GM19372 (cell line): ENCODE measurements at regions not wholly inside any gene's neighbourhood (a gene's known extent, or its start where the extent isn't known, plus 50 kb on each side); places are given as distances from the start of the nearest gene placed in this dataset.
A peak's percentile ranks its signal among the peaks of the same experiment; 100 is the strongest.
"Not testable (repeated sequence)": the region's sequence is repeated elsewhere in the genome, so short reads cannot be mapped to it uniquely, and the experiment has no call there.

Experiments
- ATAC-seq: cut with Tn5 transposase; IDR thresholded peaks from one replicate; pipeline ENCODE4 v1.9.1; 2021; ENCODE audit warnings: mild to moderate bottlenecking, low read depth, moderate library complexity; ENCODE audit not compliant: unreplicated experiment

DNA sequence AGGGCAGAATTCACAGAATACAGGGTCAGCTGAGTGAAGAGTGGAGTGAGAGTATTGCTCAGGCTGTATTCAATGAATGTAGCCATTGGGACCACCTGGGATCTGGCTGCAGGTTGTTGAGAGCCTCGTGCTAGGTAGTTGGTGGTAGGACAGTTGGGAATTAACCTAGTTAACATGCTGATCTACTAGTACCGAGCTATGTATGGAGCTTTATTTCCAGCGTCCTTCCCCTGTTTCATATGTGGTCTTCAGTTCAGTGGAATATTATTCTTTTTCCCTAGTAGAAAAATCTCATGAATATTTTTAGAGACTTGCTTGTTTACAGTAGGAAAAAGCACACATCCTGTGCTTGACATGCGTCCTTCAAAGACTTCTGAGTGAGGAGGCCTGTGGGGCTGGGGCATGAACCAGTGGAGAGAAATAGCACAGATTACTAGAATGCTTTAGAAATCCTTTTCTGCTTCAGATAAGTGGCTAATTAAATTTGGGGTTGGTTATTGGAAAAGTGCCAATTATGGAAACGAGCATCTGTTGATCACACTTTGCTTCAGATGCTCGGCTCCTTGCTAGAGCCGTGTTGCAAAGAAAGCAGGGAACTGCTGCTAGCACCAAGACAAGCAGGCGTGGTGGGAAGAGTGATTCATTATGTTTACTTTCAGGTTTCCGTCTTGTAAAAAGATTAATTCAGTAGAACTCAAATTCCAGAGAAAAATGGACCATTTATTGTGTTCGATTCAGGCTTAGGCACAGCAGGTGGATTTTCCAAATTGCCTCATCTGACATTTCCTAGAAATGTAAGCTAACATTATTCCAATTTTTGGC is 53.6 kb downstream of the ARF6 start:
- no peak for ATAC-seq

DNA sequence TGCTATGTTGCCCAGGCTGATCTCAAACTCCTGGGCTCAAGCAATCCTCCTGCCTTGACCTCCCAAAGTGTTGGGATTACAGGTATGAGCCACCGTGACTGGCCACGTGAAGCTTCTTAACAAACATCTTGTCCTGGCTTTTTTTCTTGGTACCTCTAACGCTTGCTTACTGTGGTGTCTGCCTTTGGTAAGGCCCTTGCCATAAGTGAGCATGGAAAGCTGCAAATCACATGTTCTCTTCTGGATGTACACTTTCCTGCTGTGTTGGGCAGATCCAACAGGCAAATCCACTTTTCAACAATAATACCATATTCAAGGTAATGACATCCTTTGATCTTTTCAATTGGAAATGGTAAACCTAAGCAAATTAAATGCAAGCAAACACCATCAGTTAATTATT is 54.6 kb downstream of the ARF6 start:
- ATAC-seq = no peak

DNA sequence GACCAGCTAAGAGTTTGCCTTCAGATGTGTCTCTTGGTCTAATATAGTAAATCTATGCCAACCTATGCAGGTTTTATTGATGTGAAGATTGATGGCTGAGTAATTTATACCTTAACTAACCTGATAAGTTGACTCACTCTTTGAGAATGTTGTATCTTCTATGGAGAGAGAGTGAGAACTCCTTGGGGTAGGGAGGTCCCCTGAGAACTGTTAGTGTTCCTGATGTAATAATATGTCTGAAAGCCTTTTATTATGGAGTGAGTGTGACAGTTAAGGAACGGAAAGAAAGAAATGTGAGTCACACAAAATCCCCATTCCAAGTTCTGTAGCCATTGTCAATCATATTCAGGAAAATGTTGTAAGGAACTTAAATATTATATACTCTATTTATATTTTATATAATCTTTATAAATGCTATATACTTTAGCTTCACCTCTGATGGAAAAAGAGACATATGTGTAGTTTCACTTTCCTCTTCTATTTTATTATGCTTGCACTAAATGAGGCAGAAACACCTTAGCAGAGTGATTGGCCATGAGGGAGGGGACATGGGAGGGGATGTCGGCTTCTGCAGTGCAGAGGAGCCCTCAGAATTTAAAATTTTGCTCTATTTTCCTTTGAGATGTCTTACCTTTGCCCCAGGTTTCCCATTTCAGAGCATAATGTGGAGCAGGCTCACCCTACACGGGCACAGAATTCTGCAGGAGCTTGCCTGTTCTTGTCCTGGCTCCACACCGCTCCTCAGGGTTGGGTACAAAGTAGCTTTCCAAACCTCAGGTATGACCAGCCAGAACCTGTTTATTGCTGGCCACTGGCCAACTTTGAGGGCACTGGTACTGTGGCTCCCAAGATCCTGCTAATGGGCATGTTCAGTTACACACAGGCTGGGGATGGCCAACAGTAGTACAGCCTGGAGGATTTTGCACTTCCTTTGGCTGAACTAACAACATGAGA is 57.7 kb downstream of the ARF6 start:
- no peak for ATAC-seq

DNA sequence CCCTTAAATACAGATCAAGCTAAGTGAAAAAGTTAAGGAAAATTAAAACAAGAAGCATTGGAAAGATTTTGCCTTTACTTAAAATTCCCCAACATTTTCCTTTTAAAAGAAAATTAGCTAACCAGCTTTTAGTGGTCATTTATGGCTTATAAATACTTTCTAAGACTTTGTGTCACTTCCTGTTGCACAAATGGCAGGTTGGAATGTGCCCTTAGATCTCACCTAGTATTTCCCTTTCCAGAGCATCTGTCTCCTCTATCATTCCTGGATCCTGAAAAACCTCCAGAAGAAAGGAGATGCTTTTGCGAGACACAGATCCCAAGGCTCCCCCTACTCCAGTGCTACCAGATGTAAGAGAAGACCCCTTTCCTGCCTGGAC is 58.3 kb downstream of the ARF6 start:
- no peak for ATAC-seq

DNA sequence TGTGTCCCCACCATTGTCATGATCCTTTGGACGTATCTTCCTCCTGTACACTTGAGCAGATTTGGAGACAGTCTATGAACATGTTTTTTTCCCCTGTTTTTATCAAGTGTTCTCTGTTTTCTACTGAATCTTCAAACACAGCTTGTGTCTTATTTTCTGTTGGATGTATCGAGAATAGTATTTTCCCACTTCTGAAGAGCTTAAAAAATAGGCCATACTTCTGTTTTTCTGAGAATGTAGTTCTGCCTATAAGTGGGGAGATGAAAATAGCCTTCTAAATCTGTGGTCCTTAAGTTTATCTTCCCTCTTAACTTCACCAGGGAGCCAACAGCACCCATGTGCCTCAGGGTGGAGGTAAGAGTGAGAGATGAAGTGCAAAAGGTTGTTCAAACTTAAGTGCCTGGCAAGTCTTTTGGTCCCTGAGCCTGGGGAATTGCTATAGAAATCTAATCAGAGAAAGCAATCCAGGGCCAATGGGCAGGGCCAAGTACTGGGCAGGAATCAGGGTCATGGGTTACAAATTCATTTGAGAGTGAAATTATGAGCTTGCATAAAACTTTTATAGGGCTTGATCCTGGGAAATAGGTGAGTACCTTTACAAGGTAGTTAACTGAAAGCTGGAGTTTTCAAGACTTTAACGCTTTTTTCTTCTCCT is 58.9 kb downstream of the ARF6 start:
- ATAC-seq = no peak

DNA sequence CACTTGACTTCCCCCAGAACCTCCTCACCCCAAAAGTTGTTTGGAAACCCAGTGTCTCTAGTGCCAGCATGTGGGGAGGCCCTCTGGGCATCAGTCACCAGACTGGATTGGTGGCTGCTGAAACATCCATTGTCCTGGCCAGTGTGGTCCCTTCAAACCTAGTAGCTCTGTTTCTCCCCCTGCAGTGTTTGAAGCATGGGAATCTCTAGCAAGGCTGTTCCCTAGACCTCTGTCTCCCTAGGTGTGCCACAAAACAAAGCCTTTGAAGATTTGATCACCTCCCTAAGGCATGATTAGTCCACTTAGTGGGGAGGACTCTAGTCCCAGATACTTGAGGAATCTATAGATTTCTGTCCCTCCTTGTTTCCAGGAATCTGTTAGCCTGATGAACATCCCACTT is 60.3 kb downstream of the ARF6 start:
- no peak for ATAC-seq

DNA sequence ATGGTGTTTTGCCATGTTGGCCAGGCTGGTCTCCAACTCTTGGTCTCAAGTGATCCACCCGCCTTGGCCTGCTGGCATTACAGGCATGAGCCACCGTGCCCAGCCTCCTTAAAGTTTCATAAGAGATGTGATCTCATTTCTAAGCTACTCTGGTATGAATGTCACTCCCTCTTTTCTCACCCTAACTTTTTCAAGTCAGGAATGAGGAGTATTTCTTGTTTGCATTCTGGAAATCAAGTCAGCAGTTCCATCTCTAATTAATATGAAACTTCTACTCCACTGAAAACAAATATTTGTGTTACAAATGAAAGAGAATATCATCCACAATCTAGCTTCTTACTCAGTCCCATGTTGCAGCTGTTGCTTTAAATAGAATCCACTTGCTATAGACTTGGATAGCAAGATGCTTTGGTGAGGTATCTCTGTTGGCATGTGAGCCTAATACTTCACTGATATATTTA is 61.3 kb downstream of the ARF6 start:
- no peak for ATAC-seq

DNA sequence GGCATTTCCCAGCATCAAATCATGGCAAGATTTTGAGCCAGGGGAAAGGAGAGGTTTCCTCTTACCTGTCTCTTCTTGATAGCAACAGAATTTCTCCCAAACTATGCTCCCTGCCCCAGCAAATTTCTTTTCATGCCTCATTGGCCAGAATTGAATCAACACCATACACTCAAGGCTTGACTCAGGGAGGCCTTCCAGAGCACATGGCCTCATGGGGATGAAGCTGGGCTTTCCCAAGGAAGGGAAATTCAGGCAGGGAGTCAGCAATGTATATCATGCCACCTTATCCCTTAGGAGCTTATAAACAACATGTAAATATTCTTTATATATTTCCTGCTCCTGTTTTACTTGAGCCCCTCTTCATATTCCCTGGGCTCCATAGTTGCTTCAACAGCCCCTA is 62.1 kb downstream of the ARF6 start:
- no peak for ATAC-seq

DNA sequence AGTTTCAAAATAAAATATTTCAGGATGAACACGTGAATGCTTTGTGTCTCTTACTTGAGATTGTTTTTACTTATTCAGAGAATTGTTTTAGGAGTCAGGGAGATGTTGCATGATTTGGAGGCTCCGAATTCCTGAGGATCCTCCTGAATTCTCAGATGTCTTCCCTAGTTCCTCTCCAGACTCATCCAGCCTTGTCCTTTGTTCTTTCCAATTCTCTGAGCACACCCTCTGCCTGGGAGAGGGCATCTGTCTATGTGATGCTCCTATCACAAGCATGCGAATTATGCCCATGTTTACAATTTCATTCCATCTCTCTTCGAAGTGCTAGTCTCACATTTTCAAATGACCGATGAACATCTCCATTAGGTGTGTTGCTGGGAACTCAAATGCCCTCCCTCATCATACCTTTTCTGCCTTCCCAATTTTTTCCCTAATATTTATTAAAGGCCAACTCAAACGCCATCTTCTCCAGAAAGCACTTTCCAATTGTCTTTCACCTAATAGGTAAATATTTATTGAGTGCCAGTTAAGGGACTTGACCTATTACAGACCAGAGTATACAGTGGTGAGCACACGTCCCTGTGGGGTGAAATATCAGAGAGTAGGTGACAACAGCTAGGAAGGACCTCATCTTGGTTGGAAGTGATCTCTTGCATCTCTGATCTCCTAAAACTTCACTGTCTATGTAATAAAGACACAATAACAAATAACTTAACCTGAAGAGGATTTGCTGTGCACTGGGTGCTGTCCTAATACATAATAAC is 64.4 kb downstream of the ARF6 start:
- ATAC-seq = no peak

DNA sequence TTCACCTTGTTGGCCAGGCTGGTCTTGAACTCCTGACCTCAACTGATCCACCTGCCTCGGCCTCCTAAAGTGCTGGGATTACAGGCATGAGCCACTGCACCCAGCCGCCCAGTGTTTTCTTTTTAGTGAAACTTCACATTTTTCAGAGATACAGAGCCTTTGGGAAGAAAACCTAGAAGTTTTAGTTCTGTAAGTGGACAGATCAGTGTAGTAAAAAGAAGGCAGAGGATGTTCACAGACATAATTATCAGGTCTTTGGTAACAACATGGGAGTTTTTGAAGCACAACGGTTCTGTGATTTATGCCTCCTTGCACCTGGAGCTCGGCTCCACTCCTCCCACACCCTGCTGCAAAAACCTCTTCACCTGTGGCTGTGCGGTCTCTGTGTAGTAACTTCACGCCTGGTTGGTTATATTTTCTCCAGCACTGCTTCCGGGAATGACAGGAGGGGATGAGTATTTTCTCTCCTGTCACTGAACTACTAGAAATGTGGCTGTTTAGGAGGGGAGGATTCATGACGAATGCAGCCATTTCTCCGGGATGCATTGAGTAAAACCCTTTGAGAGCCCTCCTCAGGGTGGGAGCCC is 67.0 kb downstream of the ARF6 start:
- ATAC-seq = peak; percentile 54

DNA sequence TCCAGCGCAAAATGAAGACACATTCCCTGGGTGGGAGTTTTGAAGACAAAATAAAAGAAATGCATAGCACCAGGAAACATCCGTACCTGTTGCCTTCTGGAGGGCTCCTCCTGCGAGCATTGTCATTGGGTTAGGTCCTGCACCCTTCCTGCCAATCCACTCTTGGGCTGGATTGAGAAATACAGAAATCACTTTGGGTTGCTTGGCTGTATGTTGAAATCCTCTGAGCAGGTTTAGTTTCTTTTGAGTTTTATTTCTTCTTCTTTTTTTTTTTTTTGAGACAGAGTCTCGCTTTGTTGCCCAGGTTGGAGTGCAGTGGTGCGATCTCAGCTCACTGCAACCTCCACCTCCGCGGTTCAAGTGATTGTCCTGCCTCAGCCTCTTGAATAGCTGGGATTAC is 67.6 kb downstream of the ARF6 start:
- ATAC-seq = no peak

DNA sequence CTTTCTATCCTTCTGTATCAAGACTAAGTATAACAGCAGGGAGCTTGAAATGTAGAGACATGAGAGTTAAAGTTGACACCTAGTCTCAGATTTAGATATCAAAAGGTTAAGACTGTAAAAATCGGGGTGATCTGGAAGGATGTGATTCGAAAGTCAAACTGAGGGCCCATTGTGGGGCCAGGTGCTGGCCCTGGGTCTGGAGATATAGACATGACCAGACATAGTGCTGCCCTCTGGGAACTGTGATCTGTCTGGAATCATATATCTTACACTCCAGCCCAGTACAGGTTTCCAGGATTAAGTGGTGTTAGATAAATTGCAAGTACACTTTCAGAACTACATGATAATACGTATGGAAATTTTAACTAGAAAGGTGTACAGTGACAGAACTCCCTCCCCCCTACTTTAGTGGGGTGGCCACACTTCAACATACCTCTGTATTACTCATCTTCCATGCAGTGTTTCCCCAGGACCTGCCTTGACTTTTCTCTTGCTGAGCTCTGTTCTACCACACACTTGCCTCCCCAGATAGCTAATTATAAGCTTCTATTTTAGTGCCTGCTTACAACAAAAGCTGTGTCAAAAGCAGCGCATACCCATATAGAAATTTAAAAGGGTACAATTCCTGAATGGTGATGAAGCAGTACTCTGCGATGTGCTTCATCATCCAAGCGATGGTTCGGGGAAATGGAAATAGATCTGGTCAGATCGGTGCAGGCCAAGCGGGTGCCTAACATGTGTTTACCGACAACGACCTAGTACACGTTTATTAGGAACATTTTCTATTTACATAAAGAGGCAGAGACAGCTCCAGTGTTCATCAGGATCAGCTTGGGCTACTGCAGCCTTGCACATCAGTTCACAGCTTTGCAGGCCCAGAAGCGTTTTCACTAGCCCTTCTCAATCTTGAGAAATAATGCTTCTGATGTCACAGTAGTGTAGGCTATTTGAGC is 68.7 kb downstream of the ARF6 start:
- no peak for ATAC-seq

DNA sequence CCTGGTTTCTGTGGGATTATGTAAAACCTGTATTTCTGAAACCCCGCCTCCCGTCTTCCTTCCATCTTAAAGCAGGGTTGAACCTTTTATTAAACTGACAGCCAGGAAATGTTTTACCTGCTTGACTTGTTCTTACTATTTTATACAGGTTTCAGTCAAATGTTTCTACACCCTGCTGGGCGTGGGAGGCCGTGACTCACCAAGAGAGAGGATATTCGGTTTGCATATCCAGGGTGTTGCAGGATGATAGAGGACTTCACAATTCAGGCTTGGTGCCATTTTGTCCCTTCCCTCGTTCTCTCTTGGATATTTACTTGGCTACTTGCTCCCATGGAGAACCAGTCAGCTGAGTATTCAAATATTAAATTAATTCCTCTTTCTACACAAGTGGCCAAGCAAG is 69.7 kb downstream of the ARF6 start:
- ATAC-seq = no peak

DNA sequence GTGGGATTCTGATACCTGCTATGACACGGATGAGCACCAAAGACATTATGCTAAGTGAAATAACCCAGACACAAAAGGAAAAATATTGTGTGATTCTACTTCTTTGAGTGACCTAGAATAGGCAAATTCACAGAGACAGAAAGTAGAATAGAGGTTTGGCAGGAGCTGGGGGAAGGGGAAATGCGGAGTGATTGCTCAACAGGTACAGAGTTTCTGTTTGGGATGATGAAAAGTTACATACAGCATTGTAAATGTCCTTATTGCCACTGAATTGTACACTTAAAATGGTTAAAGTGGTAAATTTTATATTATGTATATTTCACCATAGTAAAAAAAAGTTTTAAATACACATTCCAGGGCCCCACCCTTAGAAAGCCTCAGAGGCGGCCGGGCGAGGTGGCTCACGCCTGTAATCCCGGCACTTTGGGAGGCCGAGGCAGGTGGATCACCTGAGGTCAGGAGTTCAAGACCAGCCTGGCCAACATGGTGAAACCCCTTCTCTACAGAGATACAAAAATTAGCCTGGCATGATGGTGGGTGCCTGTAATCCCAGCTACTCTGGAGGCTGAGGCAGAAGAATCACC is 72.3 kb downstream of the ARF6 start:
- not testable (repeated sequence) for ATAC-seq

DNA sequence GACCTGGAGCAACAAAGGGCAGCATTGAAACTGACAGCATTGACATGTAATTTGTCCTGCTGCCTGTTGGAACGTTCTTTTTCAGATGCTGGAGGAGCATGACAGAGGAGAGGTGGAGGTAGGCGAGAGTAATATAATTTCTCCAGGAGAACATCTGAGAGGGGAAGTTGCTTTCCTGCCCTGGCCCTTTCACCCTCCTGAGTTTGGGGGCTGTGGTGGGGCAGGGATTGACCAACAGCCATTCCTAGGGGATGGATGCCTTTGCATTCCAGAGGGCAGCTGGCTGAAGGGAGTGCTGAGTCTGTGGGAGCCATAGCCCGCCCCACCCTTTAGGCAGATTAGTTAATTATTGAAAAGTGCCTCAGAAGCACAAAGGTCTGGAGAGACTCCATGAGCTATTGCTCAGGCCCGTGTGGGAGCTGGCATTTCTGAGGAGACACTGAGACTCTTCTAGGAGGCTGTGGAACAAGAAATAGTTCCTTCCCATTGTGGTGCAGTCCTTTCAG is 73.5 kb downstream of the ARF6 start:
- ATAC-seq = no peak

DNA sequence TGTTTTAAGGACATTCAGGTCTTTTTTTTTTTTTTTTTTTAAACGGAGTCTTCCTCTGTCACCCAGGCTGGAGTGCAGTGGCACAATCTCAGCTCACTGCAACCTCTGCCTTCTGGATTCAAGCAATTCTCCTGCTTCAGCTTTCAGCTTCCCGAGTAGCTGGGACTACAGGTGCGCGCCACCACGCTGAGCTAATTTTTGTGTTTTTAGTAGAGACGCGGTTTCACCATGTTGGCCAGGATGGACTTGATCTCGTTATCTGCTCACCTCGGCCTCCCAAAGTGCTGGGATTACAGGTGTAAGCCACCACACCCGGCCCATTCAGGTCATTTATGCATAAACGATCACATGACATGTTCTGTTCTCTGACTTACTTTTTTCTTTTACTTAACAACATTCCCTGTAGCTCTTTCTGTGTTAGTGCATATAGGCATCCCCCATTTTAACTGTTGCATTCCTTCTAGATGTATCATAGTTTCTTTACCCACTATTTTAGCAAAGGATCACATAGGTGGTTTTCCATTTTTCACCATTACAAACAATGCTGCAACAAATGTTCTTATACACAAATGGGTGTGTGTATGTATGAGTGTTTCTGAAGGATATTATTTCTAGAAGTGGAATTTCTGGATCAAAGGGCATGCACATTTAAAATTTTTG is 74.2 kb downstream of the ARF6 start:
- ATAC-seq = no peak

DNA sequence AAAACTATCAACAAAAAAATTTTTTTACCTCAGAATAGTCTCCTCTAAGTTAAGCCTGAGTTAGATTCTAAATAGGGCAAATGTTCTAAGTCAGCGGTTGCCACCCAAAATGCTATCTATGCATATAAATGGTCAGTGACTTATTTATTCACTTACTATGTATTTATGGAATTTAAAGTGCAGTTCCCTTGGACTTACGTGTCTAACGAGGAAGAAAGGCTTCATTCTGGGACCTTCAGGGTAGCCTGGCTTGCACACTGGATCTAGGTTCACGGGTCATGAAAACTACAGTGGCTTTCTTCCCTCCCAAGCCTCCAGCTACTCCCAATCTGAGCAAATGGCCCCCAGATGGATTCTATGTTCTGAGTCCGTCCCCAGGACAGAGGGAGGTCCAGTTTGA is 77.1 kb downstream of the ARF6 start:
- no peak for ATAC-seq
